HepG2 (cell line): ENCODE measurements at regions not wholly inside any gene's neighbourhood (a gene's known extent, or its start where the extent isn't known, plus 50 kb on each side); places are given as distances from the start of the nearest gene placed in this dataset.

Source experiments
- ATAC-seq: fragments of 200-7000 bp; cut with Tn5 transposase; 3 replicates; pipeline ENCODE4 v1.9.1; 2020; ENCODE audit warnings: mild to moderate bottlenecking, moderate library complexity
- BruUV-seq: library from RNA; stranded (reverse); fragments of 400-500 nt; replicated peaks from 2 replicates; lab custom pipeline; 2021; lab: Mats Ljungman, UMichigan
- CTCF ChIA-PET: fragments of 300-600 bp; formaldehyde crosslinking; extraction: SDS; loops from one replicate; lab custom pipeline; 2021; ENCODE audit warnings: low total read pairs, inconsistent platforms, low intra/inter-chr PET ratio; lab: Yijun Ruan, JAX
- POLR2A ChIA-PET: fragments of 350-600 bp; sonication (Branson Sonifier 250); formaldehyde crosslinking; loops from one replicate; lab custom pipeline; 2020; ENCODE audit warnings: antibody characterized with exemption, inconsistent platforms; lab: Yijun Ruan, JAX
- DNase-seq: peaks from one replicate; pipeline ENCODE4 v3.0.0-alpha.2; 2015; ENCODE audit warnings: low spot score
- FAIRE-seq: peaks from 3 replicates; lab custom pipeline; 2011; peaks lifted over from hg19 to GRCh38; lab: Jason Lieb, UNC
- H2AFZ ChIP-seq: one replicate; pipeline ENCODE4 v1.6.1; 2011; ENCODE audit warnings: low read length, inconsistent platforms
- H3K27ac ChIP-seq: fragments of 300-600 bp; 3 replicates; pipeline ENCODE4 v1.8.0; 2011; ENCODE audit warnings: mixed run types, mild to moderate bottlenecking, mixed read lengths, low read length, inconsistent platforms; ENCODE audit not compliant: insufficient read depth; ENCODE audit errors: extremely low read length
- H3K27me3 ChIP-seq, 2 experiments: fragments of 200-600 bp in 1 of 2; 2 replicates in 1 of 2; 3 replicates in 1 of 2; pipeline versions ENCODE4 v1.6.0 to v1.8.0; 2011; ENCODE audit warnings: low read length in 2 of 2, mild to moderate bottlenecking in 2 of 2, moderate library complexity in 2 of 2, inconsistent platforms in 1 of 2; ENCODE audit not compliant: insufficient read depth in 2 of 2, control insufficient read depth in 1 of 2
- H3K36me3 ChIP-seq, 2 experiments: fragments of 200-600 bp in 1 of 2; replicated peaks in 1 of 2; 2 replicates in 1 of 2; 3 replicates in 1 of 2; pipeline versions ENCODE4 v1.5.1 to v1.8.0; 2011; ENCODE audit warnings: low read length in 2 of 2, inconsistent platforms in 1 of 2; ENCODE audit not compliant: insufficient read depth in 2 of 2, control insufficient read depth in 1 of 2
- H3K4me1 ChIP-seq: 2 replicates; pipeline ENCODE4 v1.5.1; 2012; ENCODE audit warnings: low read length, inconsistent platforms; ENCODE audit not compliant: insufficient read depth
- H3K4me2 ChIP-seq: 2 replicates; pipeline ENCODE4 v1.6.0; 2011; ENCODE audit warnings: low read depth, low read length, inconsistent platforms
- H3K4me3 ChIP-seq, 3 experiments: fragments of 200-600 bp in 1 of 3; sonication (generic), shearing (Covaris generic) in 1 of 3; replicated peaks in 1 of 3; 2 replicates each; pipeline ENCODE4 v1.5.1; 2011 to 2016; ENCODE audit warnings: low read length in 3 of 3, inconsistent platforms in 2 of 3, low read depth in 2 of 3, mild to moderate bottlenecking in 2 of 3, control low read depth in 1 of 3, mixed read lengths in 1 of 3; ENCODE audit not compliant: insufficient read depth in 1 of 3
- H3K79me2 ChIP-seq: one replicate; pipeline ENCODE4 v1.6.1; 2011; ENCODE audit warnings: low read length, inconsistent platforms; ENCODE audit not compliant: insufficient read depth
- H3K9ac ChIP-seq: 2 replicates; pipeline ENCODE4 v1.6.0; 2011; ENCODE audit warnings: mild to moderate bottlenecking, low read depth, low read length, inconsistent platforms; ENCODE audit not compliant: insufficient read depth
- H3K9me3 ChIP-seq: 2 replicates; pipeline ENCODE4 v1.5.1; 2012; ENCODE audit warnings: mild to moderate bottlenecking, low read length
- H4K20me1 ChIP-seq: 2 replicates; pipeline ENCODE4 v1.6.0; 2011; ENCODE audit warnings: inconsistent platforms, mild to moderate bottlenecking, low read length, moderate library complexity; ENCODE audit not compliant: insufficient read depth
- HNRNPUL1 ChIP-seq: fragments of 200-400 bp; formaldehyde crosslinking; IDR thresholded peaks from 2 replicates; pipeline ENCODE4 v1.6.1; 2017; ENCODE audit warnings: low read depth, mild to moderate bottlenecking, low read length, moderate library complexity
- JDP2 ChIP-seq: sonication (generic); formaldehyde crosslinking; IDR thresholded peaks from 2 replicates; pipeline ENCODE4 v1.8.1; 2022; ENCODE audit warnings: missing genetic modification reagents, borderline replicate concordance
- KDM6A ChIP-seq: IDR thresholded peaks from 2 replicates; pipeline ENCODE4 v1.6.1; 2016; ENCODE audit warnings: low read depth
- KLF16 ChIP-seq, 2 experiments: sonication (generic) in 1 of 2; formaldehyde crosslinking in 1 of 2; IDR thresholded peaks; 2 replicates each; pipeline versions ENCODE4 v1.6.1 to v1.8.0; 2016 to 2023; ENCODE audit warnings: missing genetic modification reagents in 2 of 2, missing compliant biosample characterization in 1 of 2
- MAFK ChIP-seq, 2 experiments: IDR thresholded peaks in 1 of 2; conservative IDR thresholded peaks in 1 of 2; 2 replicates each; pipeline ENCODE4 v1.6.1; 2011; ENCODE audit warnings: improper control_type of control experiment in 2 of 2, low read length in 2 of 2
- MLLT10 ChIP-seq: sonication (generic); formaldehyde crosslinking; IDR thresholded peaks from 2 replicates; pipeline ENCODE4 v1.4.0; 2020; ENCODE audit warnings: missing genetic modification reagents
- NFKBIZ ChIP-seq: IDR thresholded peaks from 2 replicates; pipeline ENCODE4 v1.6.1; 2018; ENCODE audit warnings: missing genetic modification reagents, missing compliant biosample characterization
- SMAD9 ChIP-seq: sonication (generic); formaldehyde crosslinking; IDR thresholded peaks from 2 replicates; pipeline ENCODE4 v1.5.1; 2020; ENCODE audit warnings: mild to moderate bottlenecking, missing genetic modification reagents
- WIZ ChIP-seq: sonication (generic); formaldehyde crosslinking; IDR thresholded peaks from 2 replicates; pipeline ENCODE4 v1.5.1; 2020; ENCODE audit warnings: mild to moderate bottlenecking, missing genetic modification reagents
- XBP1 ChIP-seq: sonication (generic); formaldehyde crosslinking; IDR thresholded peaks from 2 replicates; pipeline ENCODE4 v1.5.0; 2020; ENCODE audit warnings: missing genetic modification reagents
- ZBTB26 ChIP-seq: IDR thresholded peaks from 2 replicates; pipeline ENCODE4 v1.6.1; 2016; ENCODE audit warnings: missing compliant biosample characterization, missing genetic modification reagents, borderline replicate concordance
- ZFX ChIP-seq: sonication (generic); formaldehyde crosslinking; IDR thresholded peaks from 2 replicates; pipeline ENCODE4 v1.4.0; 2020; ENCODE audit warnings: mild to moderate bottlenecking, low read depth, missing genetic modification reagents, moderate library complexity
- ZHX1 ChIP-seq: sonication (generic); formaldehyde crosslinking; IDR thresholded peaks from 2 replicates; pipeline ENCODE4 v1.8.1; 2022; ENCODE audit warnings: low read depth, mild to moderate bottlenecking, missing genetic modification reagents
- ZNF225 ChIP-seq: sonication (generic); formaldehyde crosslinking; IDR thresholded peaks from 2 replicates; pipeline ENCODE4 v1.4.0; 2020; ENCODE audit warnings: mild to moderate bottlenecking, missing genetic modification reagents
- ZNF383 ChIP-seq: sonication (generic); formaldehyde crosslinking; IDR thresholded peaks from 2 replicates; pipeline ENCODE4 v1.4.0; 2020; ENCODE audit warnings: missing genetic modification reagents, mild to moderate bottlenecking, borderline replicate concordance
- ZNF441 ChIP-seq: sonication (generic); formaldehyde crosslinking; IDR thresholded peaks from 2 replicates; pipeline ENCODE4 v1.7.0; 2021; ENCODE audit warnings: missing genetic modification reagents, borderline replicate concordance
- ZNF761 ChIP-seq: sonication (generic); formaldehyde crosslinking; conservative IDR thresholded peaks from 2 replicates; pipeline ENCODE4 v1.4.0; 2020; ENCODE audit warnings: mild to moderate bottlenecking, missing genetic modification reagents
- ZNF788 ChIP-seq: sonication (generic); formaldehyde crosslinking; IDR thresholded peaks from 2 replicates; pipeline ENCODE4 v1.5.0; 2020; ENCODE audit warnings: mild to moderate bottlenecking, missing genetic modification reagents, borderline replicate concordance
- WGBS: methylation state at CpG from one replicate; pipeline ENCODE4 v1.1.6; 2017; ENCODE audit warnings: low lambda C conversion rate; 5-methylcytosine and 5-hydroxymethylcytosine counted together
- in situ Hi-C: cut with HindIII; loops from 2 replicates; pipeline ENCODE4 v1.10.0; 2017; ENCODE audit warnings: low pct_unique_long_range_greater_than_20kb; ENCODE audit not compliant: extremely low pct_ligation_motif_present
- intact Hi-C: fragments of 100-400 bp; cut with micrococcal nuclease; formaldehyde crosslinking; loops from one replicate; pipeline ENCODE4 v1.10.0; 2022; ENCODE audit not compliant: unreplicated experiment
- TF ChIP-seq, protein P1 (sequence below): sonication (generic); formaldehyde crosslinking; IDR thresholded peaks from 2 replicates; pipeline ENCODE4 v1.8.0; 2022; ENCODE audit warnings: missing genetic modification reagents, mild to moderate bottlenecking, inconsistent platforms, borderline replicate concordance

DNA sequence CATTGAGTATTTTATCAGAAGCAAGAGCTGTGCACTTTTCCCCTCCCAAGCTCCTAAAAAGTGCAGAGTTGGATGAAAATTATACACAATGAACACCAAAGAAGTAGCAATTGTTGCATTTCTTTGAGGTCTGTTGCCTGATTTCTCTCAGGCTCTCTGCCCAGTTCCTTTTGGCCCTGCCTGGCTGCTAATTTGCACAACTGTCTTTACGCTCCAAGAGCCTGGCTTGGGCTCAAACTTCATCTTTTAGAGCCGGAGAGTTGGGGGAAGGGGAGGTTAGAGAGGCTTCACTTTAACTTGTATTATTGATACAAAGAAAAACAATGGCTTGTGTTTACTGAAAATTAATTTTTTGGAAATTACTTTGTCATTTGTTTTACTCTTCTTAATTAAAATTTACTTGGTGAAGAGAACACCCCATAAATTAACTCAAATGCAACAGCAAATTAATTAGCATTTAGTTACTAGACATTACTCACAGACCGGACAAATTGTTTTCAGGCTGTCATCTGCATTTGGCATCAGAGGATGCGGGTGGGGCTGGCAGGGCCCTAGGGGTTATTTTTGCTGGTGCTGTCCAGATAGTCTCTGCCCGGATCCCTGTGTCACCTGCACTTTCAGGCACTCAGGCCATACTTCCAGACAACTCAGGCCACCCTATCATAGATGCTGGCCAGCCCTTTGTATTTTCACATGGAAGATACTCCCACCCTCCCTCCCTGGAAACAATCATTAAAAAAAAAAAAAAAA lies 407.3 kb downstream of the NXPE2 start (continued):
- TF ChIP-seq, protein P1, sequence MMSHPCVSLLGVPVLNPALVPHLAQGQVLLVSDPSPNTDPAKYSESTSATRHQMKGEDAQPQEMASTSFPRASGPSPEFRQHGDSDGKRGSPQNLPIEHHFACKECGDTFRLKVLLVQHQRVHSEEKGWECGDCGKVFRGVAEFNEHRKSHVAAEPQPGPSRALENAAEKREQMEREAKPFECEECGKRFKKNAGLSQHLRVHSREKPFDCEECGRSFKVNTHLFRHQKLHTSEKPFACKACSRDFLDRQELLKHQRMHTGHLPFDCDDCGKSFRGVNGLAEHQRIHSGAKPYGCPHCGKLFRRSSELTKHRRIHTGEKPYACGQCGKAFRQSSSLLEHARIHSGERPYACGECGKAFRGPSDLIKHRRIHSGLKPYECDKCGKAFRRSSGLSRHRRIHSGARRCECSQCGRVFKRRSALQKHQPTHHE (CRISPR knock-in tag): no peak
- no peak for TF ChIP-seq HNRNPUL1
- no peak for TF ChIP-seq JDP2 (CRISPR knock-in tag)
- TF ChIP-seq MLLT10 (CRISPR knock-in tag): no peak
- TF ChIP-seq SMAD9 (CRISPR knock-in tag): no peak
- no peak for TF ChIP-seq ZBTB26 (CRISPR knock-in tag)

- BruUV-seq: no TSS peak
- TF ChIP-seq ZFX (no peak), MAFK (conservative IDR thresholded peaks at IDR 0.05 in 1 of 2, IDR thresholded peaks at IDR 0.05 in 1 of 2; ENCODE audit: low read length in 2 of 2) (no peak), ZNF225 (CRISPR knock-in tag) (no peak), ZNF441 (CRISPR knock-in tag) (no peak), ZHX1 (no peak), ZNF788 (CRISPR knock-in tag) (no peak), KDM6A (CRISPR knock-in tag) (no peak), KLF16 (CRISPR knock-in tag; IDR thresholded peaks at IDR 0.05) (no peak), WIZ (CRISPR knock-in tag) (no peak), ZNF761 (CRISPR knock-in tag) (no peak), NFKBIZ (CRISPR knock-in tag) (no peak), ZNF383 (CRISPR knock-in tag) (no peak), XBP1 (CRISPR knock-in tag) (no peak)
- TF ChIP-seq, all 625 proteins: peak for 0
- H2AFZ ChIP-seq: no peak overlapping the region
- H4K20me1 ChIP-seq: no peaks in the 10 kb centered on the region
- no peaks in the 10 kb centered on the region for H3K9me3 ChIP-seq
- intact Hi-C loops (no loop called here), in situ Hi-C loops (no loop called here)
- no peak overlapping the region for H3K27ac ChIP-seq
- no peaks in the 10 kb centered on the region for H3K4me1 ChIP-seq
- H3K27me3 ChIP-seq: peaks cover 0 to 1% of the 10 kb centered on the region in 2 experiments; a peak in 2 of 5 replicates
- FAIRE-seq (no peak), ATAC-seq (no peak), DNase-seq (no peak)
- H3K4me2 ChIP-seq: no peak overlapping the region
- no peak overlapping the region for H3K9ac ChIP-seq
- H3K4me3 ChIP-seq: no peak overlapping the region
- 0% methylated on average over 2 of the region's 2 CpGs for WGBS
- ChIA-PET POLR2A (no interaction called here), CTCF (no interaction called here)
- no peaks in the 10 kb centered on the region for H3K36me3 ChIP-seq
- no peaks in the 10 kb centered on the region for H3K79me2 ChIP-seq
These were observed 409.5 kb downstream of the NXPE2 start for GRCh38 chr11:115087791-115088190.
